Adrenal gland (tissue), 5 donors: ENCODE measurements at regions not wholly inside any gene's neighbourhood (a gene's known extent, or its start where the extent isn't known, plus 50 kb on each side); places are given as distances from the start of the nearest gene placed in this dataset.

Experiments
- POLR2A ChIP-seq, 2 donors: fragments of 450-650 bp; IDR thresholded peaks; one replicate each; pipeline ENCODE4 v1.6.1; 2017; ENCODE audit warnings: antibody characterized with exemption in 2 of 2, mild to moderate bottlenecking in 2 of 2, moderate library complexity in 1 of 2
- TF ChIP-seq, protein P1 (sequence below), 6 experiments: fragments of 450-650 bp in 4 of 6; fragments of 200-600 bp in 2 of 6; sonication (generic) in 1 of 6; IDR thresholded peaks; 1 replicate in 5 of 6; 2 replicates in 1 of 6; pipeline versions ENCODE4 v1.5.1 to v1.8.0; 2016 to 2021; ENCODE audit warnings: antibody characterized with exemption in 6 of 6, mild to moderate bottlenecking in 2 of 6, moderate library complexity in 1 of 6
- donor health status: DM: no; HTN: no; CAD: no.

DNA sequence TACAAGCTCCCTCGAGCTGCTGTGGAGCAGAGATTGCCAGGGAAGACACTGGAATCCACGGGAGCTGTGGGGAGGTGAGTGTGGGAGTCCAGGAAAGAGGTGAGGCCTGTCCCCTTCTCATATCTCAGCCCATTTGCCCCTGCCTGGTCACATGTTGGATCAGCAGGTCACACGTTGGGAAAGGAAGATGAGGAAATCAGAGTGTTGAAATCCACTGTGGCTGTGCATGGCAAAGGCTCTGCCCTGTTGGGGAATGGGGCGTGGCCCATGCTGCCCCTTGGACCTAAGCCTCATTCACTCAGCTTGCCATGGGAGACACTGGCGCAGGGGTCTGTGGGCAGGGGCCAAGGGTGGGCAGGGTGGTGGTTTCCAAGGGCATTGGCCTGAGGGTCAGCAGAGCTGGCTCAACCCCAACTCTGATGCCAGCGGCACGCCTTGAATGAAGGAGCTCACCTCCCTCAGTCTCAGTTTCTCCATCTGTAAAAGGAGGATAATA, 85.4 kb upstream of the CPEB4 start:
- TF ChIP-seq, protein P1, sequence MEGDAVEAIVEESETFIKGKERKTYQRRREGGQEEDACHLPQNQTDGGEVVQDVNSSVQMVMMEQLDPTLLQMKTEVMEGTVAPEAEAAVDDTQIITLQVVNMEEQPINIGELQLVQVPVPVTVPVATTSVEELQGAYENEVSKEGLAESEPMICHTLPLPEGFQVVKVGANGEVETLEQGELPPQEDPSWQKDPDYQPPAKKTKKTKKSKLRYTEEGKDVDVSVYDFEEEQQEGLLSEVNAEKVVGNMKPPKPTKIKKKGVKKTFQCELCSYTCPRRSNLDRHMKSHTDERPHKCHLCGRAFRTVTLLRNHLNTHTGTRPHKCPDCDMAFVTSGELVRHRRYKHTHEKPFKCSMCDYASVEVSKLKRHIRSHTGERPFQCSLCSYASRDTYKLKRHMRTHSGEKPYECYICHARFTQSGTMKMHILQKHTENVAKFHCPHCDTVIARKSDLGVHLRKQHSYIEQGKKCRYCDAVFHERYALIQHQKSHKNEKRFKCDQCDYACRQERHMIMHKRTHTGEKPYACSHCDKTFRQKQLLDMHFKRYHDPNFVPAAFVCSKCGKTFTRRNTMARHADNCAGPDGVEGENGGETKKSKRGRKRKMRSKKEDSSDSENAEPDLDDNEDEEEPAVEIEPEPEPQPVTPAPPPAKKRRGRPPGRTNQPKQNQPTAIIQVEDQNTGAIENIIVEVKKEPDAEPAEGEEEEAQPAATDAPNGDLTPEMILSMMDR (IDR thresholded peaks at IDR 0.05), result no peak
- no peak for TF ChIP-seq POLR2A (IDR thresholded peaks at IDR 0.05)
